Activated naive CD4-positive, alpha-beta T cell treated with anti-CD3 and anti-CD28 coated beads for 36 hours (primary cell): ENCODE measurements at regions not wholly inside any gene's neighbourhood (a gene's known extent, or its start where the extent isn't known, plus 50 kb on each side); places are given as distances from the start of the nearest gene placed in this dataset.

Source experiments
- CTCF ChIA-PET: fragments of 350-600 bp; sonication (Branson Sonifier 250); formaldehyde crosslinking; loops from one replicate; lab custom pipeline; 2021; ENCODE audit warnings: antibody characterized with exemption; lab: Charles Lee
- DNase-seq: peaks from one replicate; pipeline ENCODE4 v3.0.0-alpha.2; 2020
- H3K27ac Mint-ChIP-seq: one replicate; pipeline ENCODE4 v1.8.0; 2021; ENCODE audit warnings: mild to moderate bottlenecking, mixed read lengths
- H3K27me3 Mint-ChIP-seq: one replicate; pipeline ENCODE4 v1.8.0; 2021; ENCODE audit warnings: low read depth, mixed read lengths
- H3K36me3 Mint-ChIP-seq: one replicate; pipeline ENCODE4 v1.8.0; 2021; ENCODE audit warnings: low read depth, mixed read lengths
- H3K4me1 Mint-ChIP-seq: one replicate; pipeline ENCODE4 v1.8.0; 2021; ENCODE audit warnings: low read depth, mixed read lengths
- H3K4me3 Mint-ChIP-seq: one replicate; pipeline ENCODE4 v1.8.0; 2021; ENCODE audit warnings: mild to moderate bottlenecking, moderate library complexity, mixed read lengths
- H3K9me3 Mint-ChIP-seq: one replicate; pipeline ENCODE4 v1.8.0; 2021; ENCODE audit warnings: mixed read lengths
- intact Hi-C: fragments of 100-400 bp; cut with micrococcal nuclease; formaldehyde crosslinking; loops from one replicate; pipeline ENCODE4 v1.15.1; 2023

DNA sequence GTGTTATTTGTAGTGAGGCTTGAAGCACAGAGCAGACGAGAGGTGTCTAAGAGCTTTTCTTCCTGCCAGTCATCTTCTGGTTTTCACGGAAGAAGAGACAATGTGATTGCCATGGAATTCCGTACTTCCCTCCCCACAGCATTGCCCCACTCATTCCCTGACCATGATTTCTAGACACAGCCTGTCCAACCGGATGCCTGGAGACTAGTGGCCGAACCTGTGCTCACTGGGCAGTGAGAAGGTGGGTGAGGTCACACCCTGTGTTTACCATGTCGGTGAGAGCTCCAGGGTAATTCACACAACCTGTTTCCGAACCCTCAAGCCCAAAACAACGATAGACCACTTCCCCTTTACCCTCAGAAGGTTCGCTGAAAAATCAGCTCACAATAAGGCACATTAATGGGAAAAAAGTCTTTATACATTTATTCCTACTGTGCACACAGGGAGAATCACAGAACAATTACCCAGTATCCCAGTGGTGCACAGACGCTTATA, 271.9 kb upstream of the FMN2 start:
- Mint-ChIP-seq H3K36me3 (no peaks in the 10 kb centered on the region), H3K27ac (no peak overlapping the region), H3K27me3 (no peaks in the 10 kb centered on the region), H3K4me3 (no peak overlapping the region), H3K9me3 (no peaks in the 10 kb centered on the region), H3K4me1 (peaks cover 4% of the 10 kb centered on the region)
- intact Hi-C loops = loop anchor here (5.0 kb wide), 1 partner anchor 513 kb away; no protein-coding TSS in a partner anchor
- DNase-seq = no peak
- CTCF ChIA-PET = interaction anchor here (0.9 to 2.4 kb wide), 4 partner anchors 18 to 413 kb away, joined by 3 to 6 read pairs (median 5); no protein-coding TSS in a partner anchor

DNA sequence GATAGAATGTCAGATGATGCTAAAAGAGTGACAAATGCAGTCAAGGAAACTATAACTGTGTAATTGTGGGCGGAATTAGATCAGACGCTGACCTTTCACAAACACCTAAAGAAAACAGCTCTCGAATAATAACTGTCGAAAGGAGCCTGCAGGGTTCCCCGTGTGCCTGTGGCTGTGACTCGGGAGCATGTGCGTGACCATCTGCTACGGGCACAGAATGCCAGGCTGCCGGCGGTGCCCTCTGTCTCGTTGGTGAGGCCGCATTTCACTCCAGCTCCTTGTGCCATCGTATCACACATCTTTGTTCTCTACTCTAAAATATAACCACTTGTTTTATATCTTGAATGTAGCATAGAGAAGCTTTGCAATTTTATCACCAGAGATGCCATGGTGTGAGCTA, 267.8 kb upstream of the FMN2 start:
- no peak for DNase-seq
- H3K27me3 Mint-ChIP-seq = no peaks in the 10 kb centered on the region
- H3K36me3 Mint-ChIP-seq = no peaks in the 10 kb centered on the region
- no peak overlapping the region for H3K4me3 Mint-ChIP-seq
- intact Hi-C loops = no loop called here
- no peaks in the 10 kb centered on the region for H3K4me1 Mint-ChIP-seq
- CTCF ChIA-PET = interaction anchor here (0.8 to 1.1 kb wide), 2 partner anchors 14 to 16 kb away, joined by 3 read pairs; no protein-coding TSS in a partner anchor
- no peaks in the 10 kb centered on the region for H3K9me3 Mint-ChIP-seq
- no peak overlapping the region for H3K27ac Mint-ChIP-seq

DNA sequence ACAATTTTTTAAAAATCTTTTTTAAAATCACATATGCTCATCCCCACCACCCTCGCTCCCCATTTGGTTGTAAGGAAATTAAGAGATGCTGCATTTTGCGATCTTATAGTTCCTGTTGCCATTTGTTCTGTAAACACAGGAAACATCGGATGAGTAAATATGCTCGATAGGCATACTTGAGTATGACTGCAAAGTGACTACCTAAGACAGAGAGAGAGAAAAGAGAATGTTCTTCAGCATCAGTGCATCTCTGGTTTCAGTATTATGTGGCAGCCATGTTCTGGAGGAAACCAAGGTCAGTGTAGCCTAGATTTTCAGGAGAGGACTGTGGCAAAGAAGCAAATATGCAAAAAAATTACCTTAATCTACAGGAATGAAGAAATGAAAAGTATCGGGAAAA, 265.5 kb upstream of the FMN2 start:
- H3K27me3 Mint-ChIP-seq = no peaks in the 10 kb centered on the region
- no peaks in the 10 kb centered on the region for H3K4me1 Mint-ChIP-seq
- CTCF ChIA-PET = no interaction called here
- no peak overlapping the region for H3K27ac Mint-ChIP-seq
- no peaks in the 10 kb centered on the region for H3K36me3 Mint-ChIP-seq
- H3K4me3 Mint-ChIP-seq = no peak overlapping the region
- intact Hi-C loops = no loop called here
- no peak for DNase-seq
- H3K9me3 Mint-ChIP-seq = no peaks in the 10 kb centered on the region

DNA sequence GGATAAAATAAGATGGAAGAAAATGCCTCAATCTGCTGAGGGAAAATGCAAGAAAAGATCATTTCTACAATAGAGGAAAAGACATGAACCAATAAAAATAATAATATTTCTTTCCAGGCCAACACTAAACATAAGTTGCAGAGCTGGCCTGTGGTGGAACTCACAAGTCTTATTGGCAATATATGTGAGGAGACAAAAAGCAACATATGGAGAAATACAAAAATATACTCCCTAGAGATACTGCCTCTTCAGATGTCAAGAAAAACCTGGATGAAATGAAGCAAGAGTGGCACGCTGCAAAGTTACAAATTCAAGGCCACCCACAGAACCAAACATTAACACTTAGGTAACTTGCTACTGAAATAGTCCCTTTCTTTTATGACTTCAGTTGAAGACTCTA, 264.9 kb upstream of the FMN2 start:
- CTCF ChIA-PET = no interaction called here
- intact Hi-C loops = no loop called here
- no peak for DNase-seq
- Mint-ChIP-seq H3K27ac (no peak overlapping the region), H3K9me3 (no peaks in the 10 kb centered on the region), H3K4me1 (no peaks in the 10 kb centered on the region), H3K36me3 (no peaks in the 10 kb centered on the region), H3K4me3 (no peak overlapping the region), H3K27me3 (no peaks in the 10 kb centered on the region)

DNA sequence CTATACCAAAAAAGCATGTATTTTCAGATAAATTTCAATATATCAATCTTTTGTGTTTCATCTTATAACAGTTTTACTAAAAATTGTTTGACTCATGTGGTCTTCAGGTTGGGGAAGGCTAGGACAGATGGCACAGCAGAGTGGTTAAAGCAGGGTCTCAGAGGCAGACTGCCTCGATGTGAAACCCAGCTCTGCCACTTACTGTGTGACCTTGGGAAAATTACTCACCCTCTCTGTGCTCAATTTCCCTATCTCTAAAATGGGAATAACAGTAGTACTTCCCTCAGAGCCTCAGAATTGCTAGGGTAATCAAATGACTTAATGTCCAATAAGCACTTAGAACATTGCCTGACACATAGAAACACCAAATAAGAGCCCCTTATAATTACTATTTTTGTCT, 262.1 kb upstream of the FMN2 start:
- Mint-ChIP-seq H3K4me1 (peaks cover 6% of the 10 kb centered on the region), H3K9me3 (no peaks in the 10 kb centered on the region), H3K27me3 (no peaks in the 10 kb centered on the region), H3K4me3 (no peak overlapping the region), H3K27ac (no peak overlapping the region), H3K36me3 (no peaks in the 10 kb centered on the region)
- intact Hi-C loops = no loop called here
- no peak for DNase-seq
- CTCF ChIA-PET = no interaction called here

DNA sequence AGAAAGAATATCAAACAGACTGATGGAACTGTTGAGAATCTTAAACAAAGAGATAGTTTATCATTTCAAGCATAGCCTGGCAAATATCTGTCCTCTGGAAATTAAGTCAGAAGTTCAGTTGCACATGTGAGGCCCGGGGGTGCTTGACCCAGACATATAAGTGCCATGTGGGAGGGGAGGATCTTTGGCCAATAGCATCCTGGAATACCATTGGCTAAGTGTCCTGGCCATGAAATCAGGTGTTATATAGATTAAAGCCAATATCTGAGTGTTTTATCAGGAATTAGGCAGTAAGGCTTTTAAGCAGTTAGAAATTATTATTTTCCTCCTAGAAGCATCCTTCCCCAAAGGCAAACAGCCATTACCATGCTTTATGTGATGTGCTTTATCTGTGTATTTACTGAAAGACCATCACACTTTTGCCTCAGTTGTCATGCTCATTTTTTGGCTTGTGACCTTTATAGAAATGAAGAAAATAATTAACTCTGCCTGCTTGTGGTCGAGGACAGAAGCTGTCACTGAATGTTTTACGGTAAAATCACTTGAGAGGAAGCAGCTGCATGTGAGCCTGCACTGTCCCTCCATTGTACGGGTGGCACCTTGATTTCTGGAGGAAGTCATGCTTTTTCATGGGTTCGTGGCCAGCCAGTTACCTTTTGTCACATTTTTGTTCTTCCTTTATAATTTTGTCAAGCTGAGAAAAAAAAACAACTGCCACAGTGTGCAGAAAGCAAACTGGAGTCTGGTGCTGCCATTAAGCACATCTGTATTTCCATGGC, 259.9 kb upstream of the FMN2 start:
- CTCF ChIA-PET = interaction anchor here (0.6 kb wide), 1 partner anchor 1851 kb away, joined by 4 read pairs; no protein-coding TSS in a partner anchor
- Mint-ChIP-seq H3K27ac (no peak overlapping the region), H3K9me3 (no peaks in the 10 kb centered on the region), H3K4me1 (peaks cover 6% of the 10 kb centered on the region), H3K27me3 (no peaks in the 10 kb centered on the region), H3K4me3 (no peak overlapping the region), H3K36me3 (no peaks in the 10 kb centered on the region)
- intact Hi-C loops = no loop called here
- no peak for DNase-seq

DNA sequence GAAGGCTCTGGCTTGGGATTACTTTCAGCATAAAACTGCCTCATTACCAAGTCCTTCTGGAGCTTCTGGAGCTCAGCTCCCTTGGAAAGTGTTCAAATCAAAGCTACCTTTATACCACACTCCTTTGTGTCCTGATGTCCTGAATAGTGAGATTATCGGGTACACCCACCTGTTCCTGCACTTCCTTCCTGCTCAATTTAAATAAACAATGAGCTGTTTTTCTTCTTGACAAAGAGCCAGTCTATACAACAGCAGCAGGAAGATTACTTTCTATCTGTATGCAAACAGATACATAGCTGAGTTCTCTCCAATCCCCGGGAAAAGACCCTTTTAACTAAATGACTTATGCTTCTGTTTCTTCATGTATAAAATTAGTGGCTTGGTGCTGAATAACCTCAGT, 258.0 kb upstream of the FMN2 start:
- Mint-ChIP-seq H3K27me3 (no peaks in the 10 kb centered on the region), H3K4me3 (no peak overlapping the region), H3K4me1 (peaks cover 6% of the 10 kb centered on the region), H3K36me3 (no peaks in the 10 kb centered on the region), H3K9me3 (no peaks in the 10 kb centered on the region), H3K27ac (no peak overlapping the region)
- DNase-seq = no peak
- intact Hi-C loops = no loop called here
- CTCF ChIA-PET = interaction anchor here (0.9 kb wide), 1 partner anchor 27 kb away, joined by 3 read pairs; no protein-coding TSS in a partner anchor

DNA sequence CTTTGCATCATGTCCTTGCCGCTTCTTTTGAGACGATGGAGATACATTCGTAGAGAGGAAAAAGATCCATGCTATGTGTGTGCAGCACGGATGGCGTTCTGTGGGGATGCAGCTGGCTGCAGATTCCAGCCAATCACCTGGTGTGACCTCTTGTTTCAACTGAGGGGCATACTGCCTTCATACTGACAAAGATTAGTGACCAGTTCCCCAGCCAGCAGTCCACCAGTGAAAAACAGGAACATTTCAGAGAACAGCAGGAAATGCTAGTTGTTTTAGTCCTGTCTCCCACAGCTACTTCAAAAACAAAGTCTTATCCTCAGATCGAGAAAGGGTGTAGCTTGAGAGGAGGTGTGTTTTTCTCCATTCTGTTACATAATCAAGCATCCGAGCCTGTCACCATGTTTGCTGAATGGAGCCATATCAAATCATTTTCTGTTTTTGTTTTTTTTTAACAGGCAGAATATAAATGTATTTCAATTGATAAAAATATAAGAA, 255.7 kb upstream of the FMN2 start:
- Mint-ChIP-seq H3K9me3 (no peaks in the 10 kb centered on the region), H3K36me3 (no peaks in the 10 kb centered on the region), H3K27me3 (no peaks in the 10 kb centered on the region), H3K27ac (no peak overlapping the region), H3K4me3 (no peak overlapping the region), H3K4me1 (peaks cover 6% of the 10 kb centered on the region)
- CTCF ChIA-PET = no interaction called here
- intact Hi-C loops = no loop called here
- no peak for DNase-seq

DNA sequence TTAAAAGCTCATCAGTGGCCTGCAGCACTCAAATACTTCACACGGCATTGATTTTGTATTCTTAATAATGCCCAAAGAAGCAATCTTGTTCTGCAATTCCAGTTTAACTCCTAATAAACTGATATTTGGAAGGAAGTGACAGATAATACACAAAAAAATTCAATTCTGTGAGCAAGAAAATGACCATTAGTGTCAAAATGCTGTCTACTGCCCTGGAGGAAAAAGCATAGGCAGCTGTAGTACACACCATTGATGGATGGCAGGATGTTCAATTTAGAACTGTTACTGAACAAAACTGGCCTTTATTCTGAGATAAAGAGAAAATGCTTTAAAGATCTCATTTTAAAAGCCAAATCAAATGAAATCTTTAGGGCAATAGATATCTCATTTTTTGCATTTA, 251.3 kb upstream of the FMN2 start:
- no peaks in the 10 kb centered on the region for H3K9me3 Mint-ChIP-seq
- no peak overlapping the region for H3K4me3 Mint-ChIP-seq
- no peaks in the 10 kb centered on the region for H3K27me3 Mint-ChIP-seq
- intact Hi-C loops = no loop called here
- CTCF ChIA-PET = no interaction called here
- no peaks in the 10 kb centered on the region for H3K36me3 Mint-ChIP-seq
- no peak for DNase-seq
- no peak overlapping the region for H3K27ac Mint-ChIP-seq
- no peaks in the 10 kb centered on the region for H3K4me1 Mint-ChIP-seq

DNA sequence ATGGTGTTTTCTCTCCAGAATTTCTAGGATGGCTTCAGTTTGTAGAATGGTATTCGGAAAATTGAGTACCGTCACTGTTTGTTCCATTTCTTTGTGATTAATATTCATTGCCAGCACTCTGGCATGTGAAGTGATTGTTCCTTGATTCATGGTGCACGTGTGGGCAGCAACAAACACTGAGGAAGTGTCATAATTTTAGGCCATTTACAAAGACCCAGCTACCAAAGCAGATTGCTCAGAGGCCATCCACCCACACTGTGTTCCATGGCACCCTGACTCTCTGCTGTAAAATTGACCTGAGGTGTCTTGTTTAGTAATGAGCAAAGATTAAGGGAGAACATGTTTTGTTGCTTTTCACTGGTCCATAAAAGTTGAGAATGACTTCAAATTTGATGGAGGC, 250.9 kb upstream of the FMN2 start:
- Mint-ChIP-seq H3K4me3 (no peak overlapping the region), H3K36me3 (no peaks in the 10 kb centered on the region), H3K9me3 (no peaks in the 10 kb centered on the region), H3K4me1 (no peaks in the 10 kb centered on the region), H3K27ac (no peak overlapping the region), H3K27me3 (no peaks in the 10 kb centered on the region)
- intact Hi-C loops = no loop called here
- CTCF ChIA-PET = no interaction called here
- DNase-seq = no peak

DNA sequence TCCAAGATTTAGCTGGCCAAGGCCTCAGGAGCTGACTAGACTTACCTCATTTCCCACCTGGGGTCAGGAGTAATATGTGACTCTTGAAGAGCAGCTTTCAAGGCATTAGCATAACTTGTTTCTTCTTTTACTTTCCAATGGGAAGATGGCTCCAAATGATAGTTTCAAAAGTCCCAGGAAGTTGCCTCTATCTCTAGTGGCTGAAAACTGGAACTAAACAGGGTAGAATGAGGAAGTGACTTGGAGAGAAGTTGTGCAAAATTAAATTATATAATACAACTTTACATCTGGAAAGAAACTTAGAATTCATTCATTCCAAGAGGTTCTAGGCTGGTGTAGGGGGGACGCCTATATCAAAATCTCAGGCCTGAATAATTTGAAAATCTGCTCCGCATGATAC, 250.1 kb upstream of the FMN2 start:
- CTCF ChIA-PET = no interaction called here
- H3K36me3 Mint-ChIP-seq = no peaks in the 10 kb centered on the region
- no peak for DNase-seq
- no peaks in the 10 kb centered on the region for H3K27me3 Mint-ChIP-seq
- H3K4me3 Mint-ChIP-seq = no peak overlapping the region
- intact Hi-C loops = no loop called here
- no peaks in the 10 kb centered on the region for H3K9me3 Mint-ChIP-seq
- H3K4me1 Mint-ChIP-seq = no peaks in the 10 kb centered on the region
- H3K27ac Mint-ChIP-seq = no peak overlapping the region

DNA sequence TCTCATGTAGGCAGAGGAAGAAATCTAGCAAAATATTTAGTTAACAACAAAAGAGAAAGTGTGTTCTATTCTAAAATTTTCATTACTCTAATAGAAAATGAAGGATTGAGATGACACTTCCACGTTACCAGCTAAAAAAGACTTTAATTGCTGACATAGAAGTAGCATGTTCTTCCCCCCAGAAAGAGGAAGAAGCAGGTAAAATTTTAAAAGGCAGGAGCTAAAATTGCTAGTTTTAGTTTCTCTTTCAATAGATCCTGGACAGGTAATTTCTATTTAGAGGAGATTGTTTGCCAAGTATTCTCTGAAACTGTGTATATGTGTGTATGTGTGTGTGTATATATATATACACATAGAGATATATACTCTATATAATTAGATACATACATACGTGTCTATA, 248.1 kb upstream of the FMN2 start:
- DNase-seq = no peak
- CTCF ChIA-PET = interaction anchor here (0.8 kb wide), 1 partner anchor 109 kb away, joined by 3 read pairs; no protein-coding TSS in a partner anchor
- Mint-ChIP-seq H3K36me3 (no peaks in the 10 kb centered on the region), H3K9me3 (no peaks in the 10 kb centered on the region), H3K4me1 (no peaks in the 10 kb centered on the region), H3K4me3 (no peak overlapping the region), H3K27ac (no peak overlapping the region), H3K27me3 (no peaks in the 10 kb centered on the region)
- intact Hi-C loops = no loop called here

DNA sequence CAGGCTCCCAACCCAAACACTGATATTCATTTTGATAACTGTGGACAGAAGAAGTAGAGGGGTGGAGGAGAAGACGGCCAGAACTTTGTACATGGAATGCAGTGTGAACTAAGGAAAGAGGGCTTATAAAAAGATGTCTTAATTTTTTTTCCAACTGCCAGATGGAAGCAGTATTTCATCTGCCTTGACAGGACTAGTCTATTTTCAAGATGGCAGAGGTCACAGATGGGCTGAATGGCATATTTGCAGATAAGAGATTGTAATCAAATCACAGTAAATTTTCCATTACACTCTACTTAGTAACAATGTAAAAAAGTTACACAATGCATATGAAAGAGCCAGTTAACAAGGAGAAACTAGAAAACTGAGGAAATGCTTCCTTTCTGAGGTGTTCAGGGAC, 246.8 kb upstream of the FMN2 start:
- Mint-ChIP-seq H3K4me1 (no peaks in the 10 kb centered on the region), H3K9me3 (no peaks in the 10 kb centered on the region), H3K27me3 (no peaks in the 10 kb centered on the region), H3K36me3 (no peaks in the 10 kb centered on the region), H3K4me3 (no peak overlapping the region), H3K27ac (no peak overlapping the region)
- intact Hi-C loops = no loop called here
- CTCF ChIA-PET = no interaction called here
- DNase-seq = no peak
